Ectodermal cell (in vitro differentiated cells): ENCODE measurements at regions not wholly inside any gene's neighbourhood (a gene's known extent, or its start where the extent isn't known, plus 50 kb on each side); places are given as distances from the start of the nearest gene placed in this dataset.
A peak's percentile ranks its signal among the peaks of the same experiment; 100 is the strongest.
"Not testable (repeated sequence)": the region's sequence is repeated elsewhere in the genome, so short reads cannot be mapped to it uniquely, and the experiment has no call there.

Experiments used
- H3K27ac ChIP-seq: 2 replicates; pipeline ENCODE4 v1.7.0; 2013; ENCODE audit warnings: mild to moderate bottlenecking, low read depth, low read length; ENCODE audit not compliant: insufficient read depth, poor library complexity, severe bottlenecking
- H3K27me3 ChIP-seq: 2 replicates; pipeline ENCODE4 v1.7.0; 2013; ENCODE audit warnings: mild to moderate bottlenecking, low read length; ENCODE audit not compliant: insufficient read depth, control insufficient read depth, poor library complexity, severe bottlenecking
- H3K36me3 ChIP-seq: one replicate; pipeline ENCODE4 v1.7.0; 2013; ENCODE audit warnings: low read length; ENCODE audit not compliant: control insufficient read depth, insufficient read depth
- H3K4me1 ChIP-seq: one replicate; pipeline ENCODE4 v1.7.0; 2013; ENCODE audit warnings: low read length; ENCODE audit not compliant: control insufficient read depth, insufficient read depth
- H3K4me3 ChIP-seq: 2 replicates; pipeline ENCODE4 v1.7.0; 2013; ENCODE audit warnings: low read depth, low read length, control low read depth; ENCODE audit not compliant: insufficient read depth
- H3K9me3 ChIP-seq: 2 replicates; pipeline ENCODE4 v1.7.0; 2013; ENCODE audit warnings: mild to moderate bottlenecking, low read length, moderate library complexity; ENCODE audit not compliant: control insufficient read depth
- WGBS, 2 experiments: methylation state at CpG; one replicate each; pipeline ENCODE4 v1.1.7; 2013; ENCODE audit warnings: missing lambda C conversion rate in 2 of 2; 5-methylcytosine and 5-hydroxymethylcytosine counted together

DNA sequence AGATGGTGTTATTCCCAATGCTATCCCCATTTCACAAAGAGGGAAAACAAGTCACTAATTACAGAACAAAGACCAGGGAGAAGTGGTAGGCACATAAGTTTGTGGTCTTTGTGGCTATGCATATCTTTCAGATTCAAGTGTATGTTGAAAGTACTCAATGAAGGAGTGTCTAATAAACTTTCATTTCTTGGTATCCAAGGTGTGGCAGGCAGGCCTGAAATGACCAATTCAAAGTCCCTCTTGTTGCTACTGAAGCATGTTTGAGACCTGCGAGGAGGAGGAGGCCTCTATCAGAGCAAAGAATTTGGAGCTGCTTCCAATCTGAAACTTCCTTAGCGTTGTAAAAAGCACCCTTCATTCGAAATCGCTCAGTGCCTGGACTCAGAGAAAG is 60.9 kb upstream of the KLF7 start:
- no peaks in the 10 kb centered on the region for H3K9me3 ChIP-seq
- whole genome bisulfite sequencing, 2 experiments = 18 to 24% methylated on average over 4 of the region's 4 CpGs
- no peak overlapping the region for H3K27ac ChIP-seq
- no peaks in the 10 kb centered on the region for H3K36me3 ChIP-seq
- peak overlapping the region; percentile 7 for H3K4me3 ChIP-seq
- H3K4me1 ChIP-seq = peaks cover 34% of the 10 kb centered on the region
- H3K27me3 ChIP-seq = no peaks in the 10 kb centered on the region

GRCh38 chr2:207227062-207227748 is 61.5 kb upstream of the KLF7 start:
- no peaks in the 10 kb centered on the region for H3K9me3 ChIP-seq
- H3K27ac ChIP-seq = no peak overlapping the region
- H3K27me3 ChIP-seq = no peaks in the 10 kb centered on the region
- WGBS, 2 experiments = 11% methylated on average over 18 of the region's 18 CpGs
- peaks cover 38% of the 10 kb centered on the region for H3K4me1 ChIP-seq
- no peaks in the 10 kb centered on the region for H3K36me3 ChIP-seq
- peak overlapping the region; percentile 7 for H3K4me3 ChIP-seq

DNA sequence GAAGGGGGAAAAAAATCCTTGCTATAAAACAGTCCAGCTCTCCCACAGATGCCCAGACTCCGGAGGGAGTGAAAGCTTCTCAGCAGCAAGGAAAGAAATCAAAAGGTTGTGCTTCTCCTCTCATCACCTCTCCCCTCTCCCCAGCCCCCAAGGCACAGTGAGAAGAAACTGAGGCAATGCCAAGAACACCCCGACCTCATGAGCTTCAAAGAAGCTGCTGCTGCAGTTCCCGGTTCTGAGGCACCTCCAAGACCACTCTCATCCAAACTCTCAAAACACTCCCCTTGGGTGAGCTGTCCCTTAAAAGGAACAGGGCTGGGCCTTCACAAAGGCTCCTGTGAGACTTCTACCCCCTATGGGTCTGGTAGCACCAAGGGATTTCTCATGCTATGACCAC is 62.0 kb upstream of the KLF7 start:
- Histone ChIP-seq H3K4me1 (peaks cover 38% of the 10 kb centered on the region), H3K27ac (no peak overlapping the region), H3K36me3 (no peaks in the 10 kb centered on the region), H3K4me3 (no peak overlapping the region), H3K9me3 (no peaks in the 10 kb centered on the region), H3K27me3 (no peaks in the 10 kb centered on the region)
- WGBS, 2 experiments = 75 to 76% methylated on average over 3 of the region's 3 CpGs

GRCh38 chr2:207228402-207228801 is 62.7 kb upstream of the KLF7 start:
- 91 to 97% methylated on average over 3 of the region's 3 CpGs for WGBS, 2 experiments
- Histone ChIP-seq H3K27me3 (no peaks in the 10 kb centered on the region), H3K36me3 (no peaks in the 10 kb centered on the region), H3K4me1 (peaks cover 38% of the 10 kb centered on the region), H3K9me3 (no peaks in the 10 kb centered on the region), H3K27ac (no peak overlapping the region), H3K4me3 (no peak overlapping the region)

DNA sequence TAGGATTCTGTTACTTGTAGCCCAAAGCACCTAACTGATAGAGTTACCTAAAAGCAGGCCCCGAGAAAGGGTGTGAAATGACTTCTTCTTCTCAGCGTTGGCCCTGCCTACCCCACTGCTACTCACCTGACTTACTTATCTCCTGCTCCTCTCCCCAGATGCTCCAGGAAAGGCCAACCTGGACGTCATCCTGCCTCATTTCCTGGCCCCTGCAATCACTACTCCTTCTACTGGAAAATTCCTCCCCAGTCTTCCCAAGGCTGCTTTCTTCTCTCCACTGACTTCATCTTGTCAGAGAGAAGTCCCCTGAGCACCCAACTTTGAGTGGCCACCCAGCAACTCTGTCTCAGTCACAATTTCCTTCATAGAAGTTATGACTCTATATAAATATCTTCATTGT is 63.4 kb upstream of the KLF7 start:
- no peaks in the 10 kb centered on the region for H3K27me3 ChIP-seq
- H3K27ac ChIP-seq = no peak overlapping the region
- 78 to 81% methylated on average over 3 of the region's 3 CpGs for WGBS, 2 experiments
- H3K36me3 ChIP-seq = no peaks in the 10 kb centered on the region
- no peaks in the 10 kb centered on the region for H3K9me3 ChIP-seq
- no peak overlapping the region for H3K4me3 ChIP-seq
- peaks cover 38% of the 10 kb centered on the region for H3K4me1 ChIP-seq

DNA sequence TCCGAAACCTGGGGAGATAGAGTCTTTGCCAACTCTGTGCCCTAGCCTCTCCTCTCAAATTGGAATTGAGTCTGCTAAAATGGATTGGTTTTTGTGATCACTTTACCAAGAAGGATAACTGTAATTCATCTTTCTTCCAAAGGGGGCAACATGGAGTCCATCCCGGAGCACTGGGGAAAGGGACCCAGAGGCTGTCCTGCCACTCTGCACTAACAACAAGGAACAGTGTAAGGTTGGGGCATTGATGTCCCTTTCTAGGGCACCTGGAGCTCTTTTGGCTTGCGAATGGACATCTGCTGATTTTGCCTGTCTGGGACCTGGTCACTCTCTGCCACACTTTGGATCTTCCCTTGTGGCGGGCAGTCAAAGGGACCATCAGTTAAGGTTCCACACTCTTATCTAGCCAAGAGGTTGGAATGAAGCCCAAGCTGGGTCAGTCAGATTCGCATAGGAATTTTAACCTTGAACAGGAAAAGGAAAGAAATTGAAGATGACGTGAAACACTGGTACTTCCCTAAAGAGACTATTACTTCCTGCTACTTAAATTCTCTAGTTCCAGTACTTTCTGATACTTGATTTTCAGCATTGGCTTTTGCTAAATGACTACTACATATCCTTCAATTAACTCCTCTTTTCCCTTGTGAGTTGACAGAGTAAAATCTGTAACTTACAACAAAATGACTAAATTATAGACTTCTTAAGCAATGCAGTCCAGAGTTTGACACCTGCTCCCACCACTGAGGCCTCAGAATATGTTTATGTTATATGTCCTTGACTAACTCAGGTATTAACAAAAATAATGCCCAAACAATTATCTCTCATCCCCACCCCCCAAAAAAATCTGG is 64.7 kb upstream of the KLF7 start:
- H3K4me3 ChIP-seq = no peak overlapping the region
- H3K4me1 ChIP-seq = peaks cover 38% of the 10 kb centered on the region
- H3K36me3 ChIP-seq = no peaks in the 10 kb centered on the region
- H3K27ac ChIP-seq = no peak overlapping the region
- WGBS, 2 experiments = 79 to 83% methylated on average over 6 of the region's 6 CpGs
- H3K27me3 ChIP-seq = no peaks in the 10 kb centered on the region
- no peaks in the 10 kb centered on the region for H3K9me3 ChIP-seq

DNA sequence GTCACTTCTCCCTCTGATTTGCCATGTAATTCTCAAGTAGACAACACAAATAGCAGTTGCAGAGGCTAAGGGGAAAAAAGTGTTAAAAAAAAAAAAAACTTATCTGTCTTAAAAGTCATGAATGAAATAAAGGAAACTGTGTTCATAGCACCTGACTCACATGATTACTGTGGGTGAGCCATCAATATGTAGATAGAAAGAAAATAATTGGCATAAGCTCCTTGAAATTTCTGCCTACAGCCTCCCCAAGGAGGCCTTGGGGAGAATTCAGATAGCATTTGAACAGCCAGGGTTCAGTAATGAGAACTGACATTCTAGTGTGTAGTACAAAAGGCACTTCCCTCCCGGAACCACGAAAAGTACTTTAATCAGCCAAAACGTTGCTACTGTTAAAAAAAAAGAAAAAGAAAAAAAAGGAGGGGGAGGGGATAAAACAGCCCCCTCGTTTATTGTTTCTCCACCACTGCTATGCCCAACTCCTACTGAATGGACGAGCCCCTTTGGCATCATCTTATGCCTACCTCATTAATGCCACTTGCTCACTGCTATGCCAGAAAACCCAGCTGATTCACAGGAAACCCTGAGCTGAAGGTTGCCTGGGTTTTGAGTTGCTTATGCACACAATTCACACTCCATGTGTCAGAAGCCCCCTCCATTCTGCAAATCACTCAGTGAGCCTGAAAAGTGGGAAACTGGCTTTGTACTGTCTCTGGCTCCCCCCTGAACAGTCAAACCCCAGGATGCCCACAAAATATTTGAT is 65.5 kb upstream of the KLF7 start:
- H3K27me3 ChIP-seq = no peaks in the 10 kb centered on the region
- 80 to 87% methylated on average over 5 of the region's 5 CpGs for WGBS, 2 experiments
- H3K4me3 ChIP-seq = no peak overlapping the region
- no peaks in the 10 kb centered on the region for H3K9me3 ChIP-seq
- H3K27ac ChIP-seq = no peak overlapping the region
- H3K36me3 ChIP-seq = no peaks in the 10 kb centered on the region
- H3K4me1 ChIP-seq = peaks cover 32% of the 10 kb centered on the region

DNA sequence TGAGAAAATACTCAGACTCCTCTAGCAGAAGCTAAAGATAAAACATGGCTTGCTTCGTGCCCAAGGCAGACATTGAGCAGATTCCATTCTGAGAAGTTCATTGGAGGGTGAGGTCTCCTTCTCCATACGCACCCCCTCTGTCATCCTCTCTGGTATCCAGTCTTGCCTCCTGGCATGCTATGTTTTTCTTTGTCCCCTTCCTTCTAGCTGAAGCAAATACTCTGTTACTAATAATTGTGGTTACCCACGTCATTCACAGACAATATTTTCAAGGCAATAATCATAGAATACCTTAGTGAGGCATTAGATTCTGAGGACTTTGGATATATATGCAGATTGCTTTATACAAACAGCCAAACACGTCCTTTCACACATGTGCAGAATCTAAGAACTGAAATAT is 66.2 kb upstream of the KLF7 start:
- no peaks in the 10 kb centered on the region for H3K27me3 ChIP-seq
- H3K4me1 ChIP-seq = peaks cover 25% of the 10 kb centered on the region
- H3K9me3 ChIP-seq = no peaks in the 10 kb centered on the region
- H3K27ac ChIP-seq = no peak overlapping the region
- no peaks in the 10 kb centered on the region for H3K36me3 ChIP-seq
- WGBS, 2 experiments = 84 to 89% methylated on average over 3 to 4 of the region's 4 CpGs
- H3K4me3 ChIP-seq = no peak overlapping the region

GRCh38 chr2:207233141-207233540 is 67.4 kb upstream of the KLF7 start:
- not testable (repeated sequence) for H3K9me3 ChIP-seq, H3K36me3 ChIP-seq, H3K27me3 ChIP-seq, H3K27ac ChIP-seq, H3K4me3 ChIP-seq
- H3K4me1 ChIP-seq = peaks cover 13% of the 10 kb centered on the region

GRCh38 chr2:207233731-207234130 is 68.0 kb upstream of the KLF7 start:
- Histone ChIP-seq H3K9me3 (no peaks in the 10 kb centered on the region), H3K4me1 (peaks cover 9% of the 10 kb centered on the region), H3K36me3 (no peaks in the 10 kb centered on the region), H3K4me3 (no peak overlapping the region), H3K27ac (no peak overlapping the region), H3K27me3 (no peaks in the 10 kb centered on the region)
- 89 to 92% methylated on average over 3 of the region's 3 CpGs for WGBS, 2 experiments
